ENCODE measurements at regions not wholly inside any gene's neighbourhood (a gene's known extent, or its start where the extent isn't known, plus 50 kb on each side); places are given as distances from the start of the nearest gene placed in this dataset.
"Not testable (repeated sequence)": the region's sequence is repeated elsewhere in the genome, so short reads cannot be mapped to it uniquely, and the experiment has no call there.

- no peak for DNase-seq
- Histone ChIP-seq H3K4me3 (ENCODE audit: low read length) (no peak overlapping the region), H3K36me3 (ENCODE audit: control insufficient read depth, insufficient read depth, low read length) (no peaks in the 10 kb centered on the region), H3K27ac (ENCODE audit: low read length) (no peak overlapping the region), H3K27me3 (ENCODE audit: control insufficient read depth, insufficient read depth, low read length) (no peaks in the 10 kb centered on the region), H3K9me3 (ENCODE audit: control insufficient read depth, low read depth, low read length) (peaks cover 4% of the 10 kb centered on the region), H3K4me1 (ENCODE audit: control insufficient read depth, insufficient read depth, low read length) (no peaks in the 10 kb centered on the region)
- WGBS (ENCODE audit: insufficient coverage, low lambda C conversion rate) = no CpG with 5 or more reads among the region's 3 CpGs
Observed at GRCh38 chr7:9106747-9107146, 673.3 kb downstream of the NXPH1 start.

- no peaks in the 10 kb centered on the region for H3K4me1 ChIP-seq (ENCODE audit: control insufficient read depth, insufficient read depth, low read length)
- no peaks in the 10 kb centered on the region for H3K9me3 ChIP-seq (ENCODE audit: control insufficient read depth, low read depth, low read length)
- DNase-seq = no peak
- H3K27me3 ChIP-seq (ENCODE audit: control insufficient read depth, insufficient read depth, low read length) = no peaks in the 10 kb centered on the region
- no peaks in the 10 kb centered on the region for H3K36me3 ChIP-seq (ENCODE audit: control insufficient read depth, insufficient read depth, low read length)
- no peak overlapping the region for H3K4me3 ChIP-seq (ENCODE audit: low read length)
- no peak overlapping the region for H3K27ac ChIP-seq (ENCODE audit: low read length)
Observed at GRCh38 chr7:9120331-9120730, 686.9 kb downstream of the NXPH1 start.

GRCh38 chr7:9124320-9124719 lies 690.9 kb downstream of the NXPH1 start:
- 90% methylated on average over 2 of the region's 2 CpGs for WGBS (ENCODE audit: insufficient coverage, low lambda C conversion rate)
- no peak overlapping the region for H3K27ac ChIP-seq (ENCODE audit: low read length)
- H3K4me3 ChIP-seq (ENCODE audit: low read length) = no peak overlapping the region
- H3K36me3 ChIP-seq (ENCODE audit: control insufficient read depth, insufficient read depth, low read length) = no peaks in the 10 kb centered on the region
- H3K9me3 ChIP-seq (ENCODE audit: control insufficient read depth, low read depth, low read length) = no peaks in the 10 kb centered on the region
- no peak for DNase-seq
- no peaks in the 10 kb centered on the region for H3K4me1 ChIP-seq (ENCODE audit: control insufficient read depth, insufficient read depth, low read length)
- H3K27me3 ChIP-seq (ENCODE audit: control insufficient read depth, insufficient read depth, low read length) = no peaks in the 10 kb centered on the region

GRCh38 chr7:9125246-9125645 lies 691.8 kb downstream of the NXPH1 start:
- DNase-seq = no peak
- Histone ChIP-seq H3K4me3 (ENCODE audit: low read length) (no peak overlapping the region), H3K36me3 (ENCODE audit: control insufficient read depth, insufficient read depth, low read length) (no peaks in the 10 kb centered on the region)

GRCh38 chr7:9127901-9128300 lies 694.5 kb downstream of the NXPH1 start:
- Histone ChIP-seq H3K4me1 (ENCODE audit: control insufficient read depth, insufficient read depth, low read length) (no peaks in the 10 kb centered on the region), H3K27ac (ENCODE audit: low read length) (no peak overlapping the region), H3K36me3 (ENCODE audit: control insufficient read depth, insufficient read depth, low read length) (no peaks in the 10 kb centered on the region), H3K27me3 (ENCODE audit: control insufficient read depth, insufficient read depth, low read length) (no peaks in the 10 kb centered on the region), H3K4me3 (ENCODE audit: low read length) (no peak overlapping the region), H3K9me3 (ENCODE audit: control insufficient read depth, low read depth, low read length) (no peaks in the 10 kb centered on the region)
- DNase-seq = no peak
- WGBS (ENCODE audit: insufficient coverage, low lambda C conversion rate) = 96% methylated on average over 3 of the region's 5 CpGs

More at GRCh38 chr7:9125246-9125645, 691.8 kb downstream of the NXPH1 start:
- Histone ChIP-seq H3K27me3 (ENCODE audit: control insufficient read depth, insufficient read depth, low read length) (no peaks in the 10 kb centered on the region), H3K27ac (ENCODE audit: low read length) (no peak overlapping the region), H3K9me3 (ENCODE audit: control insufficient read depth, low read depth, low read length) (no peaks in the 10 kb centered on the region), H3K4me1 (ENCODE audit: control insufficient read depth, insufficient read depth, low read length) (no peaks in the 10 kb centered on the region)

GRCh38 chr7:9148687-9149086 lies 715.3 kb downstream of the NXPH1 start:
- H3K4me3 ChIP-seq (ENCODE audit: low read length) = no peak overlapping the region
- no CpG with 5 or more reads among the region's 1 CpG for WGBS (ENCODE audit: insufficient coverage, low lambda C conversion rate)
- H3K27ac ChIP-seq (ENCODE audit: low read length) = no peak overlapping the region
- no peaks in the 10 kb centered on the region for H3K36me3 ChIP-seq (ENCODE audit: control insufficient read depth, insufficient read depth, low read length)
- H3K9me3 ChIP-seq (ENCODE audit: control insufficient read depth, low read depth, low read length) = no peaks in the 10 kb centered on the region
- no peaks in the 10 kb centered on the region for H3K4me1 ChIP-seq (ENCODE audit: control insufficient read depth, insufficient read depth, low read length)
- H3K27me3 ChIP-seq (ENCODE audit: control insufficient read depth, insufficient read depth, low read length) = no peaks in the 10 kb centered on the region
- DNase-seq = no peak

- Histone ChIP-seq H3K4me3 (ENCODE audit: low read length) (no peak overlapping the region), H3K4me1 (ENCODE audit: control insufficient read depth, insufficient read depth, low read length) (no peaks in the 10 kb centered on the region), H3K9me3 (ENCODE audit: control insufficient read depth, low read depth, low read length) (no peaks in the 10 kb centered on the region), H3K36me3 (ENCODE audit: control insufficient read depth, insufficient read depth, low read length) (no peaks in the 10 kb centered on the region), H3K27ac (ENCODE audit: low read length) (no peak overlapping the region), H3K27me3 (ENCODE audit: control insufficient read depth, insufficient read depth, low read length) (no peaks in the 10 kb centered on the region)
- no peak for DNase-seq
- 100% methylated on average over 1 of the region's 4 CpGs for WGBS (ENCODE audit: insufficient coverage, low lambda C conversion rate)
Observed at GRCh38 chr7:9149499-9150082, 716.2 kb downstream of the NXPH1 start.

GRCh38 chr7:9163691-9164090 lies 730.3 kb downstream of the NXPH1 start:
- DNase-seq; H3K4me1 ChIP-seq (ENCODE audit: control insufficient read depth, insufficient read depth, low read length); H3K27ac ChIP-seq (ENCODE audit: low read length); H3K36me3 ChIP-seq (ENCODE audit: control insufficient read depth, insufficient read depth, low read length); H3K27me3 ChIP-seq (ENCODE audit: control insufficient read depth, insufficient read depth, low read length); H3K4me3 ChIP-seq (ENCODE audit: low read length); H3K9me3 ChIP-seq (ENCODE audit: control insufficient read depth, low read depth, low read length): not testable (repeated sequence)

- 46% methylated on average over 2 of the region's 3 CpGs for WGBS (ENCODE audit: insufficient coverage, low lambda C conversion rate)
- H3K4me1 ChIP-seq (ENCODE audit: control insufficient read depth, insufficient read depth, low read length) = no peaks in the 10 kb centered on the region
- no peak for DNase-seq
Observed at GRCh38 chr7:9175871-9176270, 742.5 kb downstream of the NXPH1 start.

GRCh38 chr7:9181356-9181755 lies 747.9 kb downstream of the NXPH1 start:
- Histone ChIP-seq H3K4me3 (ENCODE audit: low read length) (no peak overlapping the region), H3K36me3 (ENCODE audit: control insufficient read depth, insufficient read depth, low read length) (no peaks in the 10 kb centered on the region), H3K27me3 (ENCODE audit: control insufficient read depth, insufficient read depth, low read length) (no peaks in the 10 kb centered on the region), H3K4me1 (ENCODE audit: control insufficient read depth, insufficient read depth, low read length) (no peaks in the 10 kb centered on the region), H3K27ac (ENCODE audit: low read length) (no peak overlapping the region), H3K9me3 (ENCODE audit: control insufficient read depth, low read depth, low read length) (no peaks in the 10 kb centered on the region)
- no peak for DNase-seq
- WGBS (ENCODE audit: insufficient coverage, low lambda C conversion rate) = 64% methylated on average over 1 of the region's 1 CpG

More at GRCh38 chr7:9175871-9176270, 742.5 kb downstream of the NXPH1 start:
- Histone ChIP-seq H3K27me3 (ENCODE audit: control insufficient read depth, insufficient read depth, low read length) (no peaks in the 10 kb centered on the region), H3K27ac (ENCODE audit: low read length) (no peak overlapping the region), H3K9me3 (ENCODE audit: control insufficient read depth, low read depth, low read length) (no peaks in the 10 kb centered on the region), H3K4me3 (ENCODE audit: low read length) (no peak overlapping the region), H3K36me3 (ENCODE audit: control insufficient read depth, insufficient read depth, low read length) (no peaks in the 10 kb centered on the region)

- Histone ChIP-seq H3K9me3 (ENCODE audit: control insufficient read depth, low read depth, low read length) (no peaks in the 10 kb centered on the region), H3K27ac (ENCODE audit: low read length) (no peak overlapping the region), H3K4me1 (ENCODE audit: control insufficient read depth, insufficient read depth, low read length) (no peaks in the 10 kb centered on the region), H3K27me3 (ENCODE audit: control insufficient read depth, insufficient read depth, low read length) (no peaks in the 10 kb centered on the region), H3K36me3 (ENCODE audit: control insufficient read depth, insufficient read depth, low read length) (no peaks in the 10 kb centered on the region), H3K4me3 (ENCODE audit: low read length) (no peak overlapping the region)
- WGBS (ENCODE audit: insufficient coverage, low lambda C conversion rate) = 95% methylated on average over 3 of the region's 4 CpGs
- DNase-seq = no peak
Observed at GRCh38 chr7:9186730-9187129, 753.3 kb downstream of the NXPH1 start.

All from large intestine (tissue), 3 donors.